Stimulated activated memory B cell treated with anti-CD40 and anti-IgM and Interleukin-4, amounts not matched to agents 10 μg/mL and 1 μg/mL and 100 μg/mL, for 72 hours (primary cell): ENCODE measurements at regions not wholly inside any gene's neighbourhood (a gene's known extent, or its start where the extent isn't known, plus 50 kb on each side); places are given as distances from the start of the nearest gene placed in this dataset.
"Not testable (repeated sequence)": the region's sequence is repeated elsewhere in the genome, so short reads cannot be mapped to it uniquely, and the experiment has no call there.

Source experiments
- ATAC-seq: fragments of 150-1000 bp; cut with Tn5 transposase; 2 replicates; pipeline ENCODE4 v1.10.0; 2021
- H3K27ac Mint-ChIP-seq: one replicate; pipeline ENCODE4 v1.8.0; 2022; ENCODE audit warnings: mild to moderate bottlenecking, mixed read lengths
- H3K27me3 Mint-ChIP-seq: one replicate; pipeline ENCODE4 v1.8.0; 2022; ENCODE audit warnings: mixed read lengths
- H3K36me3 Mint-ChIP-seq: one replicate; pipeline ENCODE4 v1.8.0; 2022; ENCODE audit warnings: mixed read lengths
- H3K4me1 Mint-ChIP-seq: one replicate; pipeline ENCODE4 v1.8.0; 2022; ENCODE audit warnings: mixed read lengths
- H3K4me3 Mint-ChIP-seq: one replicate; pipeline ENCODE4 v1.8.0; 2022; ENCODE audit warnings: mild to moderate bottlenecking, moderate library complexity, mixed read lengths
- H3K9me3 Mint-ChIP-seq: one replicate; pipeline ENCODE4 v1.8.0; 2022; ENCODE audit warnings: mixed read lengths

GRCh38 chr7:155947051-155947450 is 134.8 kb upstream of the SHH start:
- ATAC-seq, result no peak
- Mint-ChIP-seq H3K36me3 (no peaks in the 10 kb centered on the region), H3K4me3 (no peak overlapping the region), H3K27me3 (no peaks in the 10 kb centered on the region), H3K9me3 (peaks cover 8% of the 10 kb centered on the region), H3K4me1 (no peaks in the 10 kb centered on the region), H3K27ac (no peak overlapping the region)

- H3K4me1 Mint-ChIP-seq, result no peaks in the 10 kb centered on the region
- H3K27ac Mint-ChIP-seq, result no peak overlapping the region
These were observed 133.5 kb upstream of the SHH start for GRCh38 chr7:155945670-155946325.

DNA sequence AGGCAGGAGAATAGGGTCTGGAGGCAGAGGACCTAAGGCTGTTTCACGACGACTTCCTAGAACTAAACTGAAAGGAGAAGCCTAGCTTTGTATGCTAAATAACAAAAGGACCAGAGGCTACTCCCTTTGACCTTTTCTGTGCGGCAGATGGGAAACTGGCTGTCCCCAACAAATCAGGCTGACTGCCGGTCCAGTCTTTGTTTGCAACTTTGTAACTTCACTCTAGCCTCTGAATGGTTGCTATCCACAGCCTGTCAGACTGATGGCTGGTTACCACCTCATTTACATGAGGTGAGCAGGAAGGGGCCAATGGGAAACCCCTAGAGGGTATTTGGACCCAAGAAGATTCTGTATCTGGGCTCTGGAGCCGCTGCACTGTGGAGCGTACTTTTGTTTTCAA is 132.6 kb upstream of the SHH start:
- no peaks in the 10 kb centered on the region for H3K27me3 Mint-ChIP-seq
- H3K4me1 Mint-ChIP-seq, result no peaks in the 10 kb centered on the region
- H3K36me3 Mint-ChIP-seq, result no peaks in the 10 kb centered on the region
- ATAC-seq, result no peak
- no peak overlapping the region for H3K27ac Mint-ChIP-seq
- H3K9me3 Mint-ChIP-seq, result peaks cover 13% of the 10 kb centered on the region
- no peak overlapping the region for H3K4me3 Mint-ChIP-seq

More at GRCh38 chr7:155945670-155946325, 133.5 kb upstream of the SHH start:
- H3K36me3 Mint-ChIP-seq, result no peaks in the 10 kb centered on the region
- H3K4me3 Mint-ChIP-seq, result no peak overlapping the region
- ATAC-seq, result no peak
- no peaks in the 10 kb centered on the region for H3K27me3 Mint-ChIP-seq
- H3K9me3 Mint-ChIP-seq, result peaks cover 8% of the 10 kb centered on the region

- Mint-ChIP-seq H3K36me3 (no peaks in the 10 kb centered on the region), H3K4me1 (no peaks in the 10 kb centered on the region), H3K27me3 (no peaks in the 10 kb centered on the region), H3K27ac (no peak overlapping the region), H3K9me3 (peaks cover 21% of the 10 kb centered on the region), H3K4me3 (no peak overlapping the region)
- no peak for ATAC-seq
These were observed 131.1 kb upstream of the SHH start for GRCh38 chr7:155943251-155943899.

DNA sequence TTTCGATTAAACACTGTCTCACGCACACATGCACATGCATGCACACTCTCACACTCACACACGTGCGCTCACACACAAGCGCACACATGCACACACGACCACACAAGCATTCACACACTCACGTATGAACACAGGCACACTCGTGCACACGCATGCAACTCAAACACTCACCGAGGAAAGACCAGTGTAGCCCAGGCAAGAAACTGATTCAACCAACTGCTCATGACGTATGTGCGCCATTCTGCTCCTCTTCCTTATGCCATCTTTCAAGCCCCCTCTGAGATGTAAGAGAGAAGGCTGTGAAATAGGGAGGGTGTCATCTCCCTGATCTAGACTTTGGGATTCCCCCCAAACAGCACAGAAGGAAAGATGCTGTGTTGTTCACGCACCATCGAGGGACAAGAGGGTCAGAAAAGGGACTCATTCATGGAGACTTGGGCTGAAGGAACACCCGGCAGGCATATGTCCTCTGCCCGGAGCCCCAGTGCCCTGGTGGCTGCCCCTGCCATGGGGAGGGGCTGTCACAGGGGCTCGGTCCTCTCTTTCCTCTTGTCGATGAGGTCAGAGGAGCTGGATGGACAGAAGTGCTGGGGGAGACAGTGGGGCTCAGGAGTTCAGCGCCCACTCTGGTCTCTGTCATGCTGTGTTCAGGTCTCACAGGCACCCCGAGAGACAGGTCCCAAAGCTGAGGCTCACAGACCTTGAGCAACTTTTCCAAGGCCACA is 130.1 kb upstream of the SHH start:
- no peak overlapping the region for H3K27ac Mint-ChIP-seq
- H3K27me3 Mint-ChIP-seq, result peaks cover 6% of the 10 kb centered on the region
- no peak overlapping the region for H3K4me3 Mint-ChIP-seq
- no peak for ATAC-seq
- H3K4me1 Mint-ChIP-seq, result no peaks in the 10 kb centered on the region
- peaks cover 21% of the 10 kb centered on the region for H3K9me3 Mint-ChIP-seq
- H3K36me3 Mint-ChIP-seq, result no peaks in the 10 kb centered on the region

- ATAC-seq, result no peak
- no peaks in the 10 kb centered on the region for H3K36me3 Mint-ChIP-seq
- H3K9me3 Mint-ChIP-seq, result peaks cover 19% of the 10 kb centered on the region
- no peaks in the 10 kb centered on the region for H3K4me1 Mint-ChIP-seq
- H3K27ac Mint-ChIP-seq, result no peak overlapping the region
- peaks cover 9% of the 10 kb centered on the region for H3K27me3 Mint-ChIP-seq
- no peak overlapping the region for H3K4me3 Mint-ChIP-seq
These were observed 129.4 kb upstream of the SHH start for GRCh38 chr7:155941688-155942087.

- Mint-ChIP-seq H3K27ac (no peak overlapping the region), H3K9me3 (peaks cover 20% of the 10 kb centered on the region), H3K4me3 (no peak overlapping the region), H3K36me3 (no peaks in the 10 kb centered on the region), H3K27me3 (peaks cover 9% of the 10 kb centered on the region), H3K4me1 (no peaks in the 10 kb centered on the region)
- ATAC-seq, result no peak
These were observed 127.1 kb upstream of the SHH start for GRCh38 chr7:155939350-155939749.

- H3K27ac Mint-ChIP-seq, result no peak overlapping the region
- no peak for ATAC-seq
- no peak overlapping the region for H3K4me3 Mint-ChIP-seq
- H3K27me3 Mint-ChIP-seq, result peaks cover 9% of the 10 kb centered on the region
- H3K36me3 Mint-ChIP-seq, result no peaks in the 10 kb centered on the region
- peaks cover 21% of the 10 kb centered on the region for H3K9me3 Mint-ChIP-seq
- H3K4me1 Mint-ChIP-seq, result no peaks in the 10 kb centered on the region
These were observed 125.9 kb upstream of the SHH start for GRCh38 chr7:155938129-155938528.

DNA sequence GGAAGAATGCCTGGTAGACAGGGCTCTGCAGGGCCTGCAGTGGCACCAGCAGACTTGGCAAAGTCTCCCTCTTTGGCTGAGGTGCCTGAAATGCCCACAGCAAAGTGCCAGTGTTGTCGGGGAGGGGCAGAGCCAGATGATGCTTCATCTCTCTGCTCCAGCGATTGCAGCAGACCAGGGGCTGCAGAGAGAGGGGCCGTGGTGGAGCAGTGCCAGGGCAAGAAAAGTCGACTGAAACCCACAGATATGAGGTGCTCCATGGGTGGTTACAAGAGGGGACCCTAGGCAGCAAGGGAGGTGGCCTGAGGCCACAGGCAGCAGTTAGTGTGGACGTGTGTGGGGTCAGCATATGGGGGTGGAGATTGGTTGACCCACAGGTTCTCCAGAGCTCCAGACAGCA is 123.5 kb upstream of the SHH start:
- Mint-ChIP-seq H3K36me3 (no peaks in the 10 kb centered on the region), H3K4me1 (no peaks in the 10 kb centered on the region), H3K27ac (no peak overlapping the region), H3K9me3 (peaks cover 21% of the 10 kb centered on the region), H3K4me3 (no peak overlapping the region), H3K27me3 (peaks cover 9% of the 10 kb centered on the region)
- ATAC-seq, result no peak

- H3K9me3 Mint-ChIP-seq, result peaks cover 17% of the 10 kb centered on the region
- ATAC-seq, result no peak
- H3K27me3 Mint-ChIP-seq, result peaks cover 9% of the 10 kb centered on the region
- no peak overlapping the region for H3K4me3 Mint-ChIP-seq
- no peaks in the 10 kb centered on the region for H3K36me3 Mint-ChIP-seq
- no peaks in the 10 kb centered on the region for H3K4me1 Mint-ChIP-seq
- H3K27ac Mint-ChIP-seq, result no peak overlapping the region
These were observed 122.8 kb upstream of the SHH start for GRCh38 chr7:155935005-155935557.

DNA sequence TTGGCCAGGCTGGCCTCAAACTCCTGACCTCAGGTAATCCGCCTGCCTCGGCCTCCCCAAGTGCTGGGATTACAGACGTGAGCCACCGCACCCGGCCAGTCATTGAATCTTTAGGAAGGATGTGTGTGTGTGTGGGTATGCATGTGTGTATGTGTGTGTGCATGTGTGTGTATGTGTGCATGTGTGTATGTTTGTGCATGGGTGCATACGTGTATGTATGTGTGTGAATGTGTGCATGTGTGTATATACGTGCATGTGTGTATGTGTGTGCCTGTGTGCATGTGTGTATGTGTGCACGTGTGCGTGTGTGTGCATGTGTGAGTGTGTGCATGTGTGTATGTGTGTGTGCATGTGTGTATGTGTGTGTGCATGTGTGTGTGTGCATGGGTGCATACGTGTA is 120.1 kb upstream of the SHH start:
- not testable (repeated sequence) for H3K36me3 Mint-ChIP-seq, ATAC-seq, H3K27ac Mint-ChIP-seq, H3K9me3 Mint-ChIP-seq, H3K27me3 Mint-ChIP-seq, H3K4me3 Mint-ChIP-seq, H3K4me1 Mint-ChIP-seq

GRCh38 chr7:155931396-155932085 is 119.3 kb upstream of the SHH start:
- H3K4me1 Mint-ChIP-seq, result no peaks in the 10 kb centered on the region
- no peaks in the 10 kb centered on the region for H3K27me3 Mint-ChIP-seq
- H3K9me3 Mint-ChIP-seq, result peaks cover 8% of the 10 kb centered on the region
- ATAC-seq, result no peak
- H3K36me3 Mint-ChIP-seq, result no peaks in the 10 kb centered on the region
- H3K27ac Mint-ChIP-seq, result no peak overlapping the region
- no peak overlapping the region for H3K4me3 Mint-ChIP-seq

- Mint-ChIP-seq H3K27ac (no peak overlapping the region), H3K4me3 (no peak overlapping the region), H3K36me3 (no peaks in the 10 kb centered on the region), H3K27me3 (no peaks in the 10 kb centered on the region), H3K4me1 (no peaks in the 10 kb centered on the region), H3K9me3 (peaks cover 8% of the 10 kb centered on the region)
- no peak for ATAC-seq
These were observed 118.3 kb upstream of the SHH start for GRCh38 chr7:155930527-155930926.

DNA sequence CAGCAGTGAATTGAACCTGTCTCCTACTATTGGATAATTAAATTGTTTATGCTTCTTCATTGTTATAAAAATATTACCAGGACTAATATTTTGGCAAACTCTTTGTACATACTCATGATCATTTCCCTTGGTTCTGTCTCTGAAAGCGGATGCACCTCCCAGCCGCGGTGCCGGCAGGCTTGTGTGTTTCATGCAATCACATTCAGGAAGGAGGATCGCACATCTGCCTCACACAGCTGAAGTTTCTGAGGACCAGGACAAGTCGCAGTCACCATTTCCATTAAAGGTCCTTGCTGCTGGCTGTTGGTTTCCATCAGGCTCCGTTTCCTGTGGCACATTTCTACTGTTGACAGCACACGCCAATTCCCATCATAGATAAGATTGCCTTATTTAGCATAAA is 117.8 kb upstream of the SHH start:
- Mint-ChIP-seq H3K27me3 (no peaks in the 10 kb centered on the region), H3K36me3 (no peaks in the 10 kb centered on the region), H3K4me1 (no peaks in the 10 kb centered on the region), H3K9me3 (peaks cover 7% of the 10 kb centered on the region), H3K4me3 (no peak overlapping the region), H3K27ac (no peak overlapping the region)
- ATAC-seq, result no peak

DNA sequence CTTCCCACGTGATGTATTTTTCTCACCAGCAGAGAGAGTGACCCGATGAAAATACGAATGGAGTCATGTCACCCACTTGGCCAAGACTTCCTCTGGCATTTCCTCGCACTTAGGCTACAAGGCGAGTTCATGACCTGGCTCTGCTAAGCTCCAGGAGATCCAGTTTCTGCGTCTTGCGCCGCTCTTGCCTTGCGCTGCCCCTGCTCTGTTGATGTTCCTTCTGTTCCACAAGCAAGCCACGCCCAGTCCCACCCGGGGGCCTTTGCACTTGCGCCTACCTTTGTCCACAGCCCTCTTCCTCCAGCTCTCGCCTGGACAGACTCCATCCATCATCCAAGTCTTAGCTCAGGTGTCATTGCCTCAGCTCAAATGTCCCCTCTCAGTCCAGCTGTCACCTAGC is 116.3 kb upstream of the SHH start:
- Mint-ChIP-seq H3K27me3 (no peaks in the 10 kb centered on the region), H3K4me1 (no peaks in the 10 kb centered on the region), H3K27ac (no peak overlapping the region), H3K36me3 (no peaks in the 10 kb centered on the region), H3K4me3 (no peak overlapping the region), H3K9me3 (no peaks in the 10 kb centered on the region)
- no peak for ATAC-seq
